GM10266 (cell line): ENCODE measurements at regions not wholly inside any gene's neighbourhood (a gene's known extent, or its start where the extent isn't known, plus 50 kb on each side); places are given as distances from the start of the nearest gene placed in this dataset.

Experiments used
- DNase-seq: peaks from one replicate; pipeline ENCODE4 v3.0.0; 2012; ENCODE audit errors: extremely low spot score
- TF ChIP-seq, protein P1 (sequence below): IDR thresholded peaks from 2 replicates; pipeline ENCODE4 v1.5.1; 2012; ENCODE audit warnings: mild to moderate bottlenecking, low read depth; ENCODE audit not compliant: control insufficient read depth, insufficient read depth; ENCODE audit errors: missing control alignments

DNA sequence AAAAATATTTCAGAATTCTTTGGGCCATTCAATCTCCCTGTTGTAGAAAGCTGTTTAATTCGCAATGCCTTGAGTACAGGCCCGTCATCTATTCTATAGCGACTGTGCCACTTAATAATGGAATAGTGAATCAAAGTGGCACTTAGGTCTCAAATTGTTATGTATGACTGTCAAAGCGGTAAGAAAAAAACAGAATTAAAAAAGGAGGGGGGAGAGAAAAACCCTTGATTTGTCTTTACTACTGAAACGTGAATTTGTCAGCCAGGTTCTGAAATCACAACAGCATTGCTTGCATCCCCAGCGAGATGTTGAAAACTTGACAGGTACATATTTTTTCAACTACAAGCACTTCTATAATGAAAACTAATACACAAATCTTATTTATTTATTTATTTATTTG, 320.9 kb downstream of the TFEC start:
- TF ChIP-seq, protein P1, sequence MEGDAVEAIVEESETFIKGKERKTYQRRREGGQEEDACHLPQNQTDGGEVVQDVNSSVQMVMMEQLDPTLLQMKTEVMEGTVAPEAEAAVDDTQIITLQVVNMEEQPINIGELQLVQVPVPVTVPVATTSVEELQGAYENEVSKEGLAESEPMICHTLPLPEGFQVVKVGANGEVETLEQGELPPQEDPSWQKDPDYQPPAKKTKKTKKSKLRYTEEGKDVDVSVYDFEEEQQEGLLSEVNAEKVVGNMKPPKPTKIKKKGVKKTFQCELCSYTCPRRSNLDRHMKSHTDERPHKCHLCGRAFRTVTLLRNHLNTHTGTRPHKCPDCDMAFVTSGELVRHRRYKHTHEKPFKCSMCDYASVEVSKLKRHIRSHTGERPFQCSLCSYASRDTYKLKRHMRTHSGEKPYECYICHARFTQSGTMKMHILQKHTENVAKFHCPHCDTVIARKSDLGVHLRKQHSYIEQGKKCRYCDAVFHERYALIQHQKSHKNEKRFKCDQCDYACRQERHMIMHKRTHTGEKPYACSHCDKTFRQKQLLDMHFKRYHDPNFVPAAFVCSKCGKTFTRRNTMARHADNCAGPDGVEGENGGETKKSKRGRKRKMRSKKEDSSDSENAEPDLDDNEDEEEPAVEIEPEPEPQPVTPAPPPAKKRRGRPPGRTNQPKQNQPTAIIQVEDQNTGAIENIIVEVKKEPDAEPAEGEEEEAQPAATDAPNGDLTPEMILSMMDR, result no peak
- DNase-seq, result no peak

DNA sequence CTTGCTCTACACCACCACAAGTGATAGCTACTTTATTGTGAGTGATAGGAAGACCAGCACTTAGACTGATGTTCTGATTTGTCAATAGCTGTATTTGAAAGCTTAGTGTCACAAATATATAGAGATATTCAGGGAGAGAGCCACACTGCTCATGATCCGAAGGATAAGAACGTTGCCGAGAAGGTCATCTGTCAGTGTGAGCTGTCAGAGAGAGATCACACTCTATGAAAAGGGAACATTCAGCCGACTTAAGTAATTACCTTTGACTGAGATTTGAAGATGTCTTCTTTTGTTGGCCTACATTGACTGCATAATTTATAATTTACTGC, 322.6 kb downstream of the TFEC start:
- TF ChIP-seq, protein P1, result no peak
- DNase-seq, result no peak

DNA sequence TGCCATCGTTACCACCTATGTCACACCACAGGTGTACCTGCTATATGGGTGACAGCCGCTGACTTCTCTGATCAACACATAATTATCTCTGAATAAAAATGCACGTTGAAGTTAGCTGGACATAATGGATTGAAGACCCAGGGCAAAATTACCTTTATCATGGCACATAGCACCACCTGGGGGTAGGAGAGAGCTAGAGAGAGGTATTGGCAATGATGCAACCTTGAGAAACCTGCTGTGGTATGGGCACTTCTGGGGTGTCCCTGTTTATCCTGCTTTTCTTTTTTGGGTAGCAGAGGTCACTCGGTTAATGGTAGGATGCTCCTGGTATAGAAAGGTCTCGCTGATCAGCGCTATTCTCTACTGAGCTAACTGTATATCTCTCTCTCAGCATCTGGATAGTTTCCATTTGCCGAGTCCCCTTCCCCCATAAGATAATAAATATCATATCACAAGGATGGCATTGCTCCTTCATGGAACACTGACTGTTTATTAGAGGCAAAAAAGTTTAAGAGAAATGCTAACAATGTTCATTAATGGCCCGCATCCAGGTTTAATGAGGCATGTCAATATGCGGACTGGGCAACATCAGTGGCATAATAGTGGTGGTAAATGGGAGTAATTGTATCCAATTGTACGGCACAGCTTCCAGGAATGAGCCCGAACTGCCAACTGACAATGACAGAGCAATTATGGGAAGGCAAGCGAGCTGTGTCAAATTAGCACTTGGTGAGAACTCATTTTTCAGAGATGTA, 323.1 kb downstream of the TFEC start:
- no peak for DNase-seq
- TF ChIP-seq, protein P1, result peak; percentile 28

DNA sequence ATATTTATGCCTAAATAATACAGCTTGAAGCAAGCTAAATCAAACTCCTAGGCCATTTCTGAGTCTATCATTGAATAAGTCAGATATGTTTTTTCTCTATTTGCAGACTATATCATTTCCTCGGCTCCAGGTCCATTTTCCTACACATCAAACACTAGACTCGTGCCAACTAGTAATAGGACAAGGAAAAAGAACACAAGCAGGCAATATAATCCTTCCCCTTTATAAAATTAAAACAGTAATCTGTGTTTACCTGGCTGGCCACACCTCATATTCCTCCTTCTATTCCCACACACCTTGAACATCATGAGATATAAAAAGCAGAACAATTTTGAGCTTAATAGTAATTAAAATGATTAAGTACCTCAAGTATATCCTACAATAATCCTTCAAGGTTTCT, 325.7 kb downstream of the TFEC start:
- TF ChIP-seq, protein P1, result no peak
- no peak for DNase-seq

DNA sequence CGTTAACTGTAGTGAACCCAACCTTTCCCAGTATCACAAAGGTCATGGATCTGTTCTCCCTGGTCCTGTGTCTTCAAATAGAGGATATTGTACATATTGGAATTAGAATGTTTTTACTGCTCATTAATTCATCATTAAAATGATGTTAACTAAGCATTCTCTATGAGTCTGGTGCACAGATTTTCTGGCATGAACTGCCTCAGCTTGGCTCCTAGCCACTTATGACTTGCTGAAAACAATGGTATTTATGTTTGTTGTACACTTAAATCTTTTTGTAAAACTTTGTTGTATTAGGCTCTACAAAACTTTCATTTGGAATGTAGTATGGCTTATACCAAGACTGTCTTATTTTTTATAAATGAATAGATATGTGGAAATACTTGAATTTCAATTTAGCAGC, 329.4 kb downstream of the TFEC start:
- DNase-seq, result no peak
- TF ChIP-seq, protein P1, result no peak

DNA sequence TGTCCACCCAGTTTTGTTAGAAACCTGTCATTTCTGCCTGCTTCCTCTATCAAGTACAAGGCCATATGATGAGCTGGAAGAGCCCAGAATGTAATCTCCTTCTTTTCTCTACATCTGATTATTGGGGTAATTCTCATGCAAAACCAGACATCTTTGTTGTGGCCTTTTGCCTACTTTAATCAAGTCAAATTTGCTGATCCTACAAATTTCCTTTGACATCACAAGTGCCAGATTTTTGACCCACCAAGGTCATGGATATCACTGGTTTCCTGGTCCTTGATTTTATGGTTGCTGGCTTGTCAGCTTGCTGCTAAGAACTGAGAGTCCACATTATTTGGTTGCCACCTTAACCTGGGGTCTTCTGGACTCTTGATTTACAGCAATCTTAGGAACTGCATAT, 336.1 kb downstream of the TFEC start:
- TF ChIP-seq, protein P1, result no peak
- DNase-seq, result no peak

DNA sequence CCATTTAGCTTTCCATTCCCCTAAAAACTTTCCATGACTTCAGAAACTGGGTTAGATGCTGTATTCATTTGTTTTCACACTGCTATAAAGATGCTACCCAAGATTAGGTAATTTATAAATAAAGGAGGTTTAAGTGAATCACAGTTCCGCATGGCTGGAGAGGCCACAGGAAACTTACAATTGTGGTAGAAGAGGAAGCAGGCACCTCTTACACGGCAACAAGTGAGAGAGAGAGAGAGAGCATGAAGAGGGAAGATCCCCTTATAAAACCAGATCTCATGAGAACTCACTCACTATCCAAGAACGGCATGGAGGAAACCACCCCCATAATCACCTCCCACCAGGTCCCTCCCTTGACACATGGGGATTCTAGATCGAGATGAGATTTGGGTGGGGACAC, 336.8 kb downstream of the TFEC start:
- TF ChIP-seq, protein P1, result no peak

More for the DNA sequence above, 336.8 kb downstream of the TFEC start:
- no peak for DNase-seq
